H1 (cell line): ENCODE measurements at regions not wholly inside any gene's neighbourhood (a gene's known extent, or its start where the extent isn't known, plus 50 kb on each side); places are given as distances from the start of the nearest gene placed in this dataset.

Source experiments
- CTCF ChIA-PET: fragments of 300-600 bp; sonication (Branson Sonifier 250); formaldehyde crosslinking; loops from one replicate; lab custom pipeline; 2021; ENCODE audit not compliant: partially characterized antibody; lab: Charles Lee
- POLR2A ChIA-PET: fragments of 300-600 bp; sonication (Branson Sonifier 250); formaldehyde crosslinking; loops from one replicate; lab custom pipeline; 2021; ENCODE audit warnings: inconsistent platforms; ENCODE audit not compliant: partially characterized antibody; lab: Charles Lee
- DNase-seq, 2 experiments: peaks; one replicate each; pipeline versions ENCODE4 v3.0.0 to v3.0.0-alpha.2; 2010 to 2022; ENCODE audit warnings: low spot score in 2 of 2, low read depth in 1 of 2, mixed read lengths in 1 of 2
- FAIRE-seq: peaks from 2 replicates; lab custom pipeline; 2011; peaks lifted over from hg19 to GRCh38; lab: Jason Lieb, UNC
- H2AFZ ChIP-seq: 2 replicates; pipeline ENCODE4 v1.8.1; 2012; ENCODE audit warnings: low read length, inconsistent platforms
- H2AK5ac ChIP-seq: 2 replicates; pipeline ENCODE4 v1.6.1; 2013; ENCODE audit warnings: low read depth, low read length
- H2BK120ac ChIP-seq: replicated peaks from 2 replicates; pipeline ENCODE3; 2013; ENCODE audit warnings: low read depth, low read length, inconsistent platforms
- H2BK12ac ChIP-seq: 2 replicates; pipeline ENCODE4 v1.6.1; 2013; ENCODE audit warnings: low read depth, low read length
- H2BK15ac ChIP-seq: 2 replicates; pipeline ENCODE4 v1.6.1; 2013; ENCODE audit warnings: low read length
- H2BK20ac ChIP-seq: 2 replicates; pipeline ENCODE4 v1.6.1; 2013; ENCODE audit warnings: low read length
- H2BK5ac ChIP-seq: 2 replicates; pipeline ENCODE4 v1.6.1; 2013; ENCODE audit warnings: low read depth, low read length
- H3K14ac ChIP-seq: 2 replicates; pipeline ENCODE4 v1.6.1; 2013; ENCODE audit warnings: inconsistent platforms; ENCODE audit not compliant: insufficient read length
- H3K18ac ChIP-seq: 2 replicates; pipeline ENCODE4 v1.6.1; 2013; ENCODE audit warnings: low read length; ENCODE audit errors: extremely low read depth
- H3K23ac ChIP-seq: 2 replicates; pipeline ENCODE4 v1.6.1; 2013; ENCODE audit warnings: inconsistent platforms; ENCODE audit not compliant: insufficient read length
- H3K23me2 ChIP-seq: 2 replicates; pipeline ENCODE4 v1.6.1; 2013; ENCODE audit warnings: low read depth, low read length
- H3K27ac ChIP-seq: 2 replicates; pipeline ENCODE4 v1.6.1; 2011; ENCODE audit warnings: low read depth, low read length, inconsistent platforms
- H3K27me3 ChIP-seq, 4 experiments: replicated peaks in 1 of 4; 1 replicate in 1 of 4; 2 replicates in 3 of 4; pipeline versions ENCODE4 v1.6.1 to v1.8.1; 2011 to 2013; ENCODE audit warnings: low read length in 3 of 4, mild to moderate bottlenecking in 3 of 4, inconsistent platforms in 2 of 4, mixed read lengths in 2 of 4, moderate library complexity in 1 of 4; ENCODE audit not compliant: control insufficient read depth in 3 of 4, insufficient read depth in 3 of 4; ENCODE audit errors: extremely low read depth in 1 of 4
- H3K36me3 ChIP-seq, 4 experiments: 2 replicates each; pipeline versions ENCODE4 v1.6.1 to v1.8.1; 2011 to 2013; ENCODE audit warnings: mild to moderate bottlenecking in 4 of 4, low read length in 3 of 4, moderate library complexity in 2 of 4, control low read depth in 1 of 4, inconsistent platforms in 1 of 4; ENCODE audit not compliant: insufficient read depth in 4 of 4, control insufficient read depth in 2 of 4
- H3K4ac ChIP-seq: replicated peaks from 2 replicates; pipeline ENCODE3; 2013; ENCODE audit warnings: low read length, low read depth, mixed read lengths, inconsistent platforms; ENCODE audit not compliant: insufficient read length
- H3K4me1 ChIP-seq, 4 experiments: replicated peaks in 1 of 4; 1 replicate in 1 of 4; 2 replicates in 3 of 4; pipeline versions ENCODE4 v1.6.1 to v1.8.1; 2011 to 2013; ENCODE audit warnings: low read length in 3 of 4, inconsistent platforms in 2 of 4, mixed read lengths in 1 of 4; ENCODE audit not compliant: insufficient read depth in 4 of 4, control insufficient read depth in 3 of 4
- H3K4me2 ChIP-seq, 2 experiments: 2 replicates each; pipeline versions ENCODE4 v1.6.1 to v1.8.1; 2011 to 2013; ENCODE audit warnings: low read depth in 2 of 2, low read length in 2 of 2, control low read depth in 1 of 2, inconsistent platforms in 1 of 2, mild to moderate bottlenecking in 1 of 2; ENCODE audit not compliant: insufficient read depth in 1 of 2
- H3K4me3 ChIP-seq, 4 experiments: fragments of 200-600, 300-600 bp in 1 of 4; sonication (generic), shearing (Covaris generic), sonication (Bioruptor Twin) in 1 of 4; 2 replicates each; pipeline versions ENCODE4 v1.5.1 to v1.8.1; 2011 to 2016; ENCODE audit warnings: low read length in 4 of 4, low read depth in 3 of 4, control low read depth in 2 of 4, inconsistent platforms in 2 of 4, mild to moderate bottlenecking in 2 of 4, mixed read lengths in 1 of 4, moderate library complexity in 1 of 4; ENCODE audit not compliant: insufficient read depth in 2 of 4; ENCODE audit errors: extremely low read depth in 1 of 4
- H3K56ac ChIP-seq: replicated peaks from 2 replicates; pipeline ENCODE3; 2013; ENCODE audit warnings: low read depth, mild to moderate bottlenecking, mixed read lengths, low read length, inconsistent platforms; ENCODE audit not compliant: insufficient read length
- H3K79me1 ChIP-seq: 2 replicates; pipeline ENCODE4 v1.6.1; 2013; ENCODE audit warnings: low read depth, low read length, control low read depth
- H3K79me2 ChIP-seq, 2 experiments: 2 replicates each; pipeline versions ENCODE4 v1.6.1 to v1.8.1; 2012 to 2013; ENCODE audit warnings: low read length in 2 of 2, mild to moderate bottlenecking in 2 of 2, inconsistent platforms in 1 of 2; ENCODE audit not compliant: insufficient read depth in 2 of 2, control insufficient read depth in 1 of 2
- H3K9ac ChIP-seq, 4 experiments: replicated peaks in 1 of 4; 1 replicate in 1 of 4; 2 replicates in 3 of 4; pipeline versions ENCODE4 v1.6.1 to v1.8.1; 2011 to 2013; ENCODE audit warnings: low read depth in 3 of 4, low read length in 3 of 4, control low read depth in 2 of 4, mild to moderate bottlenecking in 2 of 4, moderate library complexity in 2 of 4, inconsistent platforms in 1 of 4; ENCODE audit errors: extremely low read depth in 1 of 4
- H3K9me3 ChIP-seq, 2 experiments: 2 replicates each; pipeline versions ENCODE4 v1.6.1 to v1.8.1; 2012 to 2013; ENCODE audit warnings: mild to moderate bottlenecking in 2 of 2, moderate library complexity in 2 of 2, control low read depth in 1 of 2, inconsistent platforms in 1 of 2, low read depth in 1 of 2, low read length in 1 of 2, mixed read lengths in 1 of 2; ENCODE audit not compliant: insufficient read depth in 2 of 2
- H4K20me1 ChIP-seq, 2 experiments: replicated peaks in 1 of 2; 2 replicates each; pipeline versions ENCODE3 to v1.8.1; 2011 to 2013; ENCODE audit warnings: inconsistent platforms in 2 of 2, low read length in 2 of 2, mild to moderate bottlenecking in 1 of 2; ENCODE audit not compliant: insufficient read depth in 2 of 2, control insufficient read depth in 1 of 2
- H4K5ac ChIP-seq: 2 replicates; pipeline ENCODE4 v1.6.1; 2013; ENCODE audit warnings: low read length, low read depth, mixed read lengths, inconsistent platforms; ENCODE audit not compliant: insufficient read length
- H4K8ac ChIP-seq: 2 replicates; pipeline ENCODE4 v1.8.0; 2013; ENCODE audit warnings: mild to moderate bottlenecking, moderate library complexity, low read length, inconsistent platforms; ENCODE audit not compliant: insufficient read depth; ENCODE audit errors: extremely low read depth
- H4K91ac ChIP-seq: replicated peaks from 2 replicates; pipeline ENCODE3; 2013; ENCODE audit warnings: low read length, mixed read lengths, inconsistent platforms; ENCODE audit not compliant: insufficient read length
- ATF3 ChIP-seq: IDR thresholded peaks from 2 replicates; pipeline ENCODE4 v1.6.1; 2011; ENCODE audit warnings: low read depth, mild to moderate bottlenecking, low read length; ENCODE audit not compliant: insufficient read depth
- BCL11A ChIP-seq, 2 experiments: IDR thresholded peaks; one replicate each; pipeline ENCODE4 v1.6.1; 2011; ENCODE audit warnings: low read depth in 2 of 2, low read length in 2 of 2, mild to moderate bottlenecking in 2 of 2
- CEBPB ChIP-seq: IDR thresholded peaks from 2 replicates; pipeline ENCODE4 v1.6.1; 2012; ENCODE audit warnings: low read depth, low read length
- EZH2 ChIP-seq: fragments of 200-600 bp; sonication (generic); IDR thresholded peaks from 2 replicates; pipeline ENCODE4 v1.7.1; 2012; ENCODE audit warnings: low read depth, mild to moderate bottlenecking, moderate library complexity, low read length, inconsistent platforms; ENCODE audit not compliant: severe bottlenecking
- KDM1A ChIP-seq: fragments of 200-600, 300-600 bp; sonication (generic); IDR thresholded peaks from 2 replicates; pipeline ENCODE4 v1.7.1; 2016; ENCODE audit warnings: mild to moderate bottlenecking, low read length, borderline replicate concordance
- KDM4A ChIP-seq: IDR thresholded peaks from one replicate; pipeline ENCODE4 v1.7.1; 2012; ENCODE audit warnings: low read depth, mild to moderate bottlenecking, moderate library complexity, low read length, inconsistent platforms; ENCODE audit not compliant: severe bottlenecking
- KDM5A ChIP-seq: fragments of 200-600 bp; IDR thresholded peaks from 2 replicates; pipeline ENCODE4 v1.7.1; 2012; ENCODE audit warnings: mild to moderate bottlenecking, low read length, inconsistent platforms, mixed read lengths
- POU5F1 ChIP-seq: IDR thresholded peaks from 2 replicates; pipeline ENCODE4 v1.6.1; 2011; ENCODE audit warnings: low read depth, mild to moderate bottlenecking, low read length, moderate library complexity
- RAD21 ChIP-seq, 2 experiments: IDR thresholded peaks in 1 of 2; conservative IDR thresholded peaks in 1 of 2; 2 replicates each; pipeline ENCODE4 v1.6.1; 2011; ENCODE audit warnings: low read depth in 2 of 2, low read length in 2 of 2, improper control_type of control experiment in 1 of 2, inconsistent platforms in 1 of 2, mild to moderate bottlenecking in 1 of 2, moderate library complexity in 1 of 2
- SIRT6 ChIP-seq: IDR thresholded peaks from one replicate; pipeline ENCODE4 v1.7.1; 2012; ENCODE audit warnings: low read length, inconsistent platforms
- SRF ChIP-seq: IDR thresholded peaks from 2 replicates; pipeline ENCODE4 v1.6.1; 2011; ENCODE audit warnings: mild to moderate bottlenecking, low read depth, low read length, moderate library complexity
- TAF1 ChIP-seq: IDR thresholded peaks from 2 replicates; pipeline ENCODE4 v1.6.1; 2011; ENCODE audit warnings: mild to moderate bottlenecking, low read depth, low read length
- TEAD4 ChIP-seq: IDR thresholded peaks from 2 replicates; pipeline ENCODE4 v1.6.1; 2012; ENCODE audit warnings: low read depth, low read length, inconsistent platforms, mixed read lengths
- WGBS, 2 experiments: shearing (Covaris generic) in 1 of 2; methylation state at CpG; one replicate each; pipeline versions ENCODE4 v1.1.6 to v1.1.7; 2013 to 2015; ENCODE audit warnings: low lambda C conversion rate in 2 of 2, mixed read lengths in 2 of 2, inconsistent platforms in 1 of 2, low coverage in 1 of 2, missing lambda C conversion rate in 1 of 2; ENCODE audit not compliant: insufficient replicate concordance in 2 of 2, insufficient coverage in 1 of 2, insufficient read length in 1 of 2; ENCODE audit errors: extremely low coverage in 1 of 2, missing lambda C conversion rate in 1 of 2; 5-methylcytosine and 5-hydroxymethylcytosine counted together
- TF ChIP-seq, protein P1 (sequence below): IDR thresholded peaks from 2 replicates; pipeline ENCODE4 v1.6.1; 2012; ENCODE audit warnings: inconsistent platforms

GRCh38 chr6:95685822-95686221, 108.5 kb downstream of the MANEA start:
- FAIRE-seq: peak; percentile 84
- Histone ChIP-seq H3K4ac (no peak overlapping the region), H3K56ac (no peak overlapping the region), H2AFZ (no peak overlapping the region), H3K4me1 (peaks cover 0 to 8% (median 3%) of the 10 kb centered on the region in 4 experiments; a peak in 5 of 7 replicates), H3K4me2 (peak overlapping the region in 1 of 2 experiments; percentile 21; a peak in 1 of 4 replicates), H2BK20ac (no peak overlapping the region), H2BK5ac (no peak overlapping the region), H3K36me3 (no peaks in the 10 kb centered on the region), H3K27me3 (peaks cover 0 to 1% (median 0%) of the 10 kb centered on the region in 4 experiments; a peak in 1 of 7 replicates), H4K8ac (no peak overlapping the region), H4K91ac (no peak overlapping the region), H3K9me3 (no peaks in the 10 kb centered on the region), H2BK15ac (no peak overlapping the region), H3K23ac (no peak overlapping the region), H3K4me3 (no peak overlapping the region), H4K5ac (no peak overlapping the region), H2AK5ac (no peak overlapping the region), H3K18ac (no peak overlapping the region), H2BK12ac (no peak overlapping the region), H2BK120ac (no peak overlapping the region), H3K23me2 (no peaks in the 10 kb centered on the region), H3K79me1 (no peaks in the 10 kb centered on the region), H3K9ac (no peak overlapping the region), H3K27ac (no peak overlapping the region), H3K79me2 (no peaks in the 10 kb centered on the region), H4K20me1 (no peaks in the 10 kb centered on the region), H3K14ac (no peak overlapping the region)
- POLR2A ChIA-PET: no interaction called here
- CTCF ChIA-PET: interaction anchor here (1.0 to 1.6 kb wide), 6 partner anchors 14 to 323 kb away, joined by 3 to 4 read pairs (median 3); no protein-coding TSS in a partner anchor
- peak in 1 of 2 experiments; percentile 2 for DNase-seq
- WGBS, 2 experiments: 38% methylated on average over 3 of the region's 3 CpGs; no CpG with 5 or more reads in 1 of the 2 experiments
- TF ChIP-seq KDM1A (0 out of 2 replicates have a peak, but pooled peaks have one; percentile 23), CEBPB (no peak), SIRT6 (no peak), TEAD4 (peak; percentile 55; the same call in 1 of the 2 replicates), KDM4A (no peak), SRF (no peak), ATF3 (no peak), RAD21 (IDR thresholded peaks at IDR 0.05 in 1 of 2, conservative IDR thresholded peaks at IDR 0.05 in 1 of 2; ENCODE audit: low read depth in 2 of 2, low read length in 2 of 2) (no peak), EZH2 (no peak), KDM5A (no peak), POU5F1 (peak; percentile 64; the same call in 1 of the 2 replicates), TAF1 (no peak), BCL11A (IDR thresholded peaks at IDR 0.05; ENCODE audit: low read depth in 2 of 2, low read length in 2 of 2) (no peak)
- TF ChIP-seq, protein P1, sequence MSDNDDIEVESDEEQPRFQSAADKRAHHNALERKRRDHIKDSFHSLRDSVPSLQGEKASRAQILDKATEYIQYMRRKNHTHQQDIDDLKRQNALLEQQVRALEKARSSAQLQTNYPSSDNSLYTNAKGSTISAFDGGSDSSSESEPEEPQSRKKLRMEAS: peak; percentile 53; the same call in 1 of the 2 replicates
